ENCODE measurements at regions not wholly inside any gene's neighbourhood (a gene's known extent, or its start where the extent isn't known, plus 50 kb on each side); places are given as distances from the start of the nearest gene placed in this dataset.

GRCh38 chr2:35447821-35448220 is 907.8 kb upstream of the CRIM1 start:
- no peak for TF ChIP-seq CTCF (IDR thresholded peaks at IDR 0.05; ENCODE audit: low read depth, low read length, poor library complexity, severe bottlenecking)
- TF ChIP-seq EZH2phosphoT487 (IDR thresholded peaks at IDR 0.05; ENCODE audit: borderline replicate concordance, low read length), result no peak
